Ectodermal cell (in vitro differentiated cells): ENCODE measurements at regions not wholly inside any gene's neighbourhood (a gene's known extent, or its start where the extent isn't known, plus 50 kb on each side); places are given as distances from the start of the nearest gene placed in this dataset.

ENCODE experiments used
- H3K27ac ChIP-seq: 2 replicates; pipeline ENCODE4 v1.7.0; 2013; ENCODE audit warnings: mild to moderate bottlenecking, low read depth, low read length; ENCODE audit not compliant: insufficient read depth, poor library complexity, severe bottlenecking
- H3K27me3 ChIP-seq: 2 replicates; pipeline ENCODE4 v1.7.0; 2013; ENCODE audit warnings: mild to moderate bottlenecking, low read length; ENCODE audit not compliant: insufficient read depth, control insufficient read depth, poor library complexity, severe bottlenecking
- H3K36me3 ChIP-seq: one replicate; pipeline ENCODE4 v1.7.0; 2013; ENCODE audit warnings: low read length; ENCODE audit not compliant: control insufficient read depth, insufficient read depth
- H3K4me1 ChIP-seq: one replicate; pipeline ENCODE4 v1.7.0; 2013; ENCODE audit warnings: low read length; ENCODE audit not compliant: control insufficient read depth, insufficient read depth
- H3K4me3 ChIP-seq: 2 replicates; pipeline ENCODE4 v1.7.0; 2013; ENCODE audit warnings: low read depth, low read length, control low read depth; ENCODE audit not compliant: insufficient read depth
- H3K9me3 ChIP-seq: 2 replicates; pipeline ENCODE4 v1.7.0; 2013; ENCODE audit warnings: mild to moderate bottlenecking, low read length, moderate library complexity; ENCODE audit not compliant: control insufficient read depth
- WGBS, 2 experiments: methylation state at CpG; one replicate each; pipeline ENCODE4 v1.1.7; 2013; ENCODE audit warnings: missing lambda C conversion rate in 2 of 2; 5-methylcytosine and 5-hydroxymethylcytosine counted together

- Histone ChIP-seq H3K4me1 (no peaks in the 10 kb centered on the region), H3K4me3 (no peak overlapping the region), H3K9me3 (no peaks in the 10 kb centered on the region), H3K27ac (no peak overlapping the region), H3K27me3 (no peaks in the 10 kb centered on the region), H3K36me3 (no peaks in the 10 kb centered on the region)
- WGBS, 2 experiments: 94 to 99% methylated on average over 4 to 5 of the region's 5 CpGs
These were observed 241.7 kb upstream of the KLF14 start for GRCh38 chr7:130975731-130976130.

GRCh38 chr7:130982160-130982638 lies 248.2 kb upstream of the KLF14 start:
- H3K36me3 ChIP-seq: no peaks in the 10 kb centered on the region
- WGBS, 2 experiments: 40 to 48% methylated on average over 3 of the region's 3 CpGs
- H3K9me3 ChIP-seq: no peaks in the 10 kb centered on the region
- H3K4me1 ChIP-seq: no peaks in the 10 kb centered on the region
- no peak overlapping the region for H3K27ac ChIP-seq
- no peaks in the 10 kb centered on the region for H3K27me3 ChIP-seq
- no peak overlapping the region for H3K4me3 ChIP-seq

DNA sequence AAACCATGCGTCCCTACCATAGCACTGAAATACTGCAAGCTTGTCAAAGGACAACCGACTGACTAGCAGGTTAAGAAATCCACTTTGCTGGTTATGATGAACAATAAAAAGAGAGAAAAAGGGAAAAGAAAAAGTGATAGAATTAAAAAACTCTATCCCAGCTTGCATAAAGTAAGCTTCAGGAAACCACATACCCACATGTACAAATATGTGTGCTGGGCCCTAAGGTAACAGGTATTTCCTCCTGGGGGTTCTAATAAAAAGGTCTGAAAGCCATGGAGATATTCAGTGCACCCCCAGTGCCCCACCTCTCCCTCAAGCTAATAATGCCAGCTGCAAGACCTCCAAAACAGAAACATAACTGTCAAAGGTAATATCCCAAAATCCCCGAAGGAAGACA lies 248.6 kb upstream of the KLF14 start:
- Histone ChIP-seq H3K9me3 (no peaks in the 10 kb centered on the region), H3K4me1 (no peaks in the 10 kb centered on the region), H3K27ac (no peak overlapping the region), H3K27me3 (no peaks in the 10 kb centered on the region), H3K36me3 (no peaks in the 10 kb centered on the region), H3K4me3 (no peak overlapping the region)
- WGBS, 2 experiments: 73 to 80% methylated on average over 2 of the region's 3 CpGs

DNA sequence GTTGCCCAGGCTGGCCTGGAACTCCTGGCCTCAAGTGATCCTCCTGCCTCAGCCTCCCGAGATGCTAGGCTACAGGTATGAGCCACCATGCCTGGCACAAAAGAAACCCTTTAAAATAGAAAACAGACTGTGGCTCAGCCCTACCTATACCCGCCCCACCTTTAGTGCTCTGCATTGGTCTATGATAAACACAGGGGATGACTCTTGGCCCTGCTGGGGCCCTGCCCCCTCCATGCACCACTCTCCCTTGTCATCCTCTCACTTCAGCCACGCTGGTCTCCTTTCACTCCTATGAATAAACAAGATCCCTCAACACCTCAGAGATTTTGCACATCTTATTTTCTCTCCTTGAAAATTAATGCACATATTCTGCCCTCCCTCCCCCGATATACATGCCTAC lies 251.4 kb upstream of the KLF14 start:
- Histone ChIP-seq H3K4me1 (no peaks in the 10 kb centered on the region), H3K27ac (no peak overlapping the region), H3K4me3 (no peak overlapping the region), H3K9me3 (no peaks in the 10 kb centered on the region), H3K27me3 (no peaks in the 10 kb centered on the region), H3K36me3 (no peaks in the 10 kb centered on the region)
- WGBS, 2 experiments: 91 to 93% methylated on average over 4 of the region's 4 CpGs

GRCh38 chr7:130986261-130986690 lies 252.3 kb upstream of the KLF14 start:
- Histone ChIP-seq H3K4me1 (no peaks in the 10 kb centered on the region), H3K9me3 (no peaks in the 10 kb centered on the region), H3K27ac (no peak overlapping the region), H3K27me3 (no peaks in the 10 kb centered on the region), H3K36me3 (no peaks in the 10 kb centered on the region), H3K4me3 (no peak overlapping the region)
- 97 to 99% methylated on average over 6 to 7 of the region's 7 CpGs for WGBS, 2 experiments

DNA sequence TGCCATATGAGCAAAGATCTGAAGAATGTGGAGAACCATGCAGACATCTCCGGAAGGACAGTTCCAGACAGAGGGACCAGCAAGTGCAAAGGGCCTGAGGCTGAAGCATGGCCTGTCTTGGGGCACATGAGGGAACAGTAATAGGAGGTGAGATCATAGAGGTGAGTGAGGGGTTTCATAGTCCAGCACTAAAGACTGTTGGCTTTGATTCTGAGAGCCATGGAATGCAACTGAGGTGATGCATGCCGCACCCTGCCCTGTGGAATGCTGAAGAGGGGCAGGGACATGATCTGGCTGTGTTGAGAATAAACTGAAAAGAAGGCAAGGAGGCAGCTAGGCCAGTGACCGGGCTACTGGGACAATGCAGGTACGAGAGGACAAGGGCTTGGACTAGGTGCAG lies 253.1 kb upstream of the KLF14 start:
- H3K27me3 ChIP-seq: no peaks in the 10 kb centered on the region
- H3K36me3 ChIP-seq: no peaks in the 10 kb centered on the region
- H3K27ac ChIP-seq: no peak overlapping the region
- H3K4me1 ChIP-seq: no peaks in the 10 kb centered on the region
- H3K4me3 ChIP-seq: no peak overlapping the region
- 91 to 93% methylated on average over 4 of the region's 4 CpGs for WGBS, 2 experiments
- H3K9me3 ChIP-seq: no peaks in the 10 kb centered on the region

DNA sequence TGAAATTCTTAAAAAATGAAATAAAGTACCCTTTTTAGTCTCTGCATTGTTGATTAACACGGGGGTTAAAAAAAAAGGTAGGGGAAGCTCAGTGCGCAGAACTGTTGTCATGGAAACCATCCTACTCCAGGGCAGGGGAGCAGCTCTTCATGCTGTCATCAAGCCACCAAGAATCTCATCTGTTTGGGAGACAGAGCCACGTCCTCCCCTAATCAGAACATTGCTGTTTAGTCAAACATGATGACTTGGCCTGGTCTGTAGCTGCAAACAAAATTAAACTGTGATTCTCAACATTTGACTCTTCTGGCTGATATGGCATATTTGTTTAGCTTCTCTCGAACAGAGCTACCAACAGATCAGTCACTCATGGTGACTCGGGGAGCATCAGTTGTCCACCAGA lies 254.4 kb upstream of the KLF14 start:
- Histone ChIP-seq H3K4me1 (no peaks in the 10 kb centered on the region), H3K4me3 (no peak overlapping the region), H3K9me3 (no peaks in the 10 kb centered on the region), H3K36me3 (no peaks in the 10 kb centered on the region), H3K27me3 (no peaks in the 10 kb centered on the region), H3K27ac (no peak overlapping the region)
- WGBS, 2 experiments: 70 to 77% methylated on average over 5 of the region's 5 CpGs

- 81 to 94% methylated on average over 2 of the region's 2 CpGs for WGBS, 2 experiments
These were observed 255.2 kb upstream of the KLF14 start for GRCh38 chr7:130989101-130989795.

DNA sequence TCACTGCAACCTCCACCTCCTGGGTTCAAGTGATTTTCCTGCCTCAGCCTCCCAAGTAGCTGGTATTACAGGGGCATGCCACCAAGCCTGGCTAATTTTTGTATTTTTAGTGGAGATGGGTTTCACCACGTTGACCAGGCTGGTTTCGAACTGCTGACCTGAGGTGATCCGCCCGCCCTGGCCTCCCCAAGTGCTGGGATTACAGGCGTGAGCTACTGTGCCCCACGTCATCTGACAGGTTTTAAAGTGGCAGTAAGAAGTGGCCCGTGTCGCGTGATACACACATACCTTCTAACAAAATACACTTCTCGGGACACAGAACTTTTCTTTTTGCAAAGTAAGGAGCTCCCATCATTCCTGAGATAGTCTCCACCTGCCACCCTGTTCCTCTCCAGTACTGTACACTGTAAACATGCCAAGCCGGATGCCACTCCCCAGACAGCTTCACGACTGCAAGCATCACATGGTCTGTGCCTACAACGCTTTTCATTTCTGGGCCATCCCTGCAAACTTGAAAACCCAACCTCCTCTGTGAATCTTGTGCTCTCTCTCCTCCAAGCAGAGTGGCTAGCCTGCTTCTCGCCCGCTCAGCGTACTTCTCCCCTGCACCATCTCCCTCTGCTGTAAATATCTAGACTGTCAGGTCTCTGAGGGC lies 256.3 kb upstream of the KLF14 start:
- peaks cover 4% of the 10 kb centered on the region for H3K4me1 ChIP-seq
- no peaks in the 10 kb centered on the region for H3K27me3 ChIP-seq
- 87 to 89% methylated on average over 16 of the region's 16 CpGs for WGBS, 2 experiments
- no peak overlapping the region for H3K27ac ChIP-seq
- H3K36me3 ChIP-seq: no peaks in the 10 kb centered on the region
- no peaks in the 10 kb centered on the region for H3K9me3 ChIP-seq
- no peak overlapping the region for H3K4me3 ChIP-seq

More at GRCh38 chr7:130989101-130989795, 255.2 kb upstream of the KLF14 start:
- Histone ChIP-seq H3K27me3 (no peaks in the 10 kb centered on the region), H3K9me3 (no peaks in the 10 kb centered on the region), H3K36me3 (no peaks in the 10 kb centered on the region), H3K27ac (no peak overlapping the region), H3K4me3 (no peak overlapping the region), H3K4me1 (peaks cover 3% of the 10 kb centered on the region)

DNA sequence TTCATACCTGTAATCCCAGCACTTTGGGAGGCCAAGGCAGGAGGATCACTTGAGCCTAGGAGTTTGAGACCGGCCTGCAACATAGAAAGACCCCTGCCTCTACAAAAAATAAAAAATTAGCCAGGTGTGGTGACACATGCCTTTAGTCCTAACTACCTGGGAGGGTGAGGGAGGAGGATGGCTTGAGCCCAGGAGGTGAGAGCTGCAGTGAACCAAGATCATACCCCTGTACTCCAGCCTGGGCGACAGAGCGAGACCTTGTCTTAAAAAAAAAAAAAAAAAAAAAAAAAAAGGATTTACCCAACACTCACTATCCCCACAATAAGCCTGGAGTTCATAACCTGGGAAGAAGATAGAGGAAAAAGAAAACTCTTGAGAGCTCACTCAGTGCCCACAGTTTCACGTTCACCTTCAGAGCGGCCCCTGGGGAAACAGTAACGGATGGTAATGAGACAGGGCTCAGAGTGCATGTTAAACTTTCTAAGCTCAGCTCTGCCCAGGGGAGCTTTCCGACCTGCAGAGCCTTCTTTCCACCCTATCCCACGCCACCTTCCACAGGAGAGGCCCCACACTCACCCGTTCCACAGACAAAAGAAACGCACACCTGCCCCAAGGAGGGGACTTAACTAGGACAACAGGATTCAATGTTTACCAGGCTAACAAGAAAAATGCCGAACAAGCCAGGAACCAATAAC lies 259.8 kb upstream of the KLF14 start:
- Histone ChIP-seq H3K27ac (no peak overlapping the region), H3K4me1 (peaks cover 4% of the 10 kb centered on the region)

More for the DNA sequence above, 259.8 kb upstream of the KLF14 start:
- H3K4me3 ChIP-seq: no peak overlapping the region
- H3K9me3 ChIP-seq: no peaks in the 10 kb centered on the region
- no peaks in the 10 kb centered on the region for H3K27me3 ChIP-seq
- no peaks in the 10 kb centered on the region for H3K36me3 ChIP-seq
- WGBS, 2 experiments: 88 to 92% methylated on average over 9 to 11 of the region's 11 CpGs
